T1000 (cell line): ENCODE measurements at regions not wholly inside any gene's neighbourhood (a gene's known extent, or its start where the extent isn't known, plus 50 kb on each side); places are given as distances from the start of the nearest gene placed in this dataset.

Experiments
- DNase-seq: peaks from one replicate; lab custom pipeline; 2025; ENCODE audit warnings: mixed read lengths; lab: John Stamatoyannopoulos, UW

DNA sequence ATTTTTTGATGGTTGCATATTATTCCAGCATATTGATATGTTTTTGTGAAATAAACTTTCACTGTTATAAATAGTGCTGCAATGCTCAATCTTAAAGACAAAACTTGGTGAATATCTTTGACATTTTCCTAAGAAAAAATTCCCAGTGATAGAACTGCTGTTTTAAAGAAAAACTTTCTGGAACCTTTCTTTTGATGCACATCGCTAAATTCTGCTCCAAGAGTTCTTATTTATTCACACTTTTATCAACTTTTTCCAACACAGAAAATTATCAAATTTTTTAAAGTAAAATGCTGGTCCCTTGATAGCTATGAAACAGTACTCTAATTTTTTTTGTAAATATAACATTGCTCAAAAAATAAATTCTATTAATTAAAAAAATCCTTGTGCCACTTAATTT is 196.6 kb downstream of the HS3ST3A1 start:
- no peak for DNase-seq

DNA sequence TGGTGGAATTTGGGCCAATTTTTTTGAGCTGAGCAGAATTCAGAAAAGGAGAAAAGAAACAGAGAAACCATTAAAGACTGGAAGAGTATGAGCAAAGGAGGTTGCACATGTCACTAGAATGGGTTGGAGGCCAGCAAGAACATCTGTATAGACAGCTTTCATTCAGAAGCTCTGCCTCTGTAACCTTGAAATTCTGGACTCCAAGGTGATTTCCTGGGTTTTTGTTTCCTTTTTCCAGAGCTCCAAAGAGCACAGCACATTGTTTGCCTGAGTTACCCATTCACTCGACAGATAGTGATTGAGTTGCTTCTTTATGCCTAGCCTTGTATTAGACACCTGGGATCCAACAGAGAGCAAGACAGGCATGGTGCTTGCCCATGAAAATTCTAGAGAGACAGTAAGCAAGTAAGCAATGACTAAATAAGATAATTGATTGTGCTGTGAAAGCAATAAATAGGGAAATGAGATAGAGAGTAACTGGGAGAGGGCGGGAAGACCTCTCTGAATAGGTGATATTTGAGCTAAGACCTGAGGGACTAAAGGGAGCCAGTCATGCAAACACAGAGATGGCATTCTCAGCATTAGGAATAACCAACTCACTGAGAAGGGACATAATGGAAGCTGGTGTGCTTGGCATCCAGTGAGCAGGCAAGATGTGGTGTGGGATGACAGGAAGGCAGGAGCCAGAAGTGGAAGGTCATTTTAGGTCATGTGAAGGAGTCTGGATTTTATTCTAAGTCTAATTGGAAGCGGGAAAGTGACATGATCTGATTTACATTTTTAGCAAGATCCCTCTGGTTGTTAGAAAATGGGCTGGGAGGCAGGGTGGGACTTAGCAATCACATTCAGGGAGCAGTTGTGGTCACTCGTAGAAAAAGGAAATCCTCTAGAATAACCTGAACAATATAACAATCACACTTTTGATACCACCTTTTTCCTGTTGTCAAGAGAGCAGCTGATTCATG is 197.5 kb downstream of the HS3ST3A1 start:
- no peak for DNase-seq

DNA sequence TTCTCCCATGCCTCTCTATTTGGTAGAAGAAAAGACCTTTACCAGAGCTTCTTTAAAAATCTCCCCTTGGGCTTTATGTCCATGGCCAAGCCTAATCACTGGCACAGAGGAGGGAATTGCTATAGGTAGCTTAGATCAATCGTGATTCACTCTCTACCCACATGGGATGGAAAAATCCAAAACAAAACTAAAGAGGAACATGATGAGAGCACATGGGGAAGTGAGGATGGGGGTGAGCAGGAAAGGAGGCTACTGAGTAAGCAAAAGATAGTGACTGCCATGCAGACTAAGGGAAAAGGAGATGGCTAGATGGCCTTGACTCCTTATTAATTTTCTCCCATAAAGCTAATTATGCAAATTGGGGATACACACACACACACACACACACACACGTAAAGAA is 201.2 kb downstream of the HS3ST3A1 start:
- no peak for DNase-seq

DNA sequence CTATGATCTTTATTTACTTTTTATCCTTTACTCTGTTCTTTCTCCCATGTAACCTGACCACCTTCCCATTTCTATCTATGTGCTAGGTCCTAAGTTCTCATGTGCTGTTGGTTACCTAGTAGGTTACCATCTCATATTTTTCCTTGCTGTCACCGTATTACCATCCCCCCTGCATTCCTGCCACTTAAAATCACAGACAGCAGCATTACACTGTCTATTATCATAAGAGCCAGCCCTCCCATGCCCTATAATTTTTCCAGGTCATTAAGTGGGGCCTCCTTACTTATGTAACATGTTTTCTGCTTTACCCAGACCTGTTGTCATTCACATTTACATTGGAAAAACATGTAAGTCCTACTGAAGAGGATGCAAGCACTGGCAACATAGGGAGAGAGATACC is 202.9 kb downstream of the HS3ST3A1 start:
- DNase-seq: no peak

DNA sequence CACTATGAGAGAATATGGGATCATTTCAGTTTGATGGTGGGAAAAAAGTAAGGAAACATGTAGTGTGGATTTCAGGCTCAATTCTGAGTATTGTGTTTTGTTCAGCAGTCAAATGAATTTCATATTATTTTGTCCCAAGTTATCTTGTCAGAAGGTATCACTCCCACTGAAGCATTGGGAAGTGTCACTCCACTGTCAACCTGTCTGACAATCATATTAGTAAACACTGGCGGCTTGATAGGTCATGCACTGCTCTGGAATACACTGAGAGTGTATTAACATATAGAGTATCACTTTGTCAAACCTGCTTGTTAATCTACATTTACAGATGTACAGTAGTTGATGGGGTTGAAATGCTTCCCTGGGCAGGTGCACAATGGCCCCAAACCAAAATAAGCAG is 203.6 kb downstream of the HS3ST3A1 start:
- DNase-seq: no peak

DNA sequence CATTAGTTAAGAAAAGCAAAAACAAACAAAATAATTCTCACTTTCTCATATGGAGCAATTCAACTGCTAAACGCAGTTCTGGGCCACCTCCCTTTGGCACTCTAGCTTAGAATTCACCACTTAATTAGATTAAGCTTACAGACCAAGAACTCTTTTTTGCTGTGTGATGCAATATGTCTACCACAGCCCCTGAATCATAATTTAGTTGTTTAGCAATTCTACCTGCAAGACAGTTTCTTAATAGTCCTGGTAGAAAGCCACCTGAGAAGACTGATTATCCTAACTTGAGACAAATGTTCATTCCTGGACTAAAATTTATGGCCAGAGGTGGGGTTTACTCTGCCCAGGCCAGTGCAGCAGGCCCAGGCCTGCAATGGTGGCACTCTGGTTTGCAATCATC is 205.9 kb downstream of the HS3ST3A1 start:
- DNase-seq: no peak

DNA sequence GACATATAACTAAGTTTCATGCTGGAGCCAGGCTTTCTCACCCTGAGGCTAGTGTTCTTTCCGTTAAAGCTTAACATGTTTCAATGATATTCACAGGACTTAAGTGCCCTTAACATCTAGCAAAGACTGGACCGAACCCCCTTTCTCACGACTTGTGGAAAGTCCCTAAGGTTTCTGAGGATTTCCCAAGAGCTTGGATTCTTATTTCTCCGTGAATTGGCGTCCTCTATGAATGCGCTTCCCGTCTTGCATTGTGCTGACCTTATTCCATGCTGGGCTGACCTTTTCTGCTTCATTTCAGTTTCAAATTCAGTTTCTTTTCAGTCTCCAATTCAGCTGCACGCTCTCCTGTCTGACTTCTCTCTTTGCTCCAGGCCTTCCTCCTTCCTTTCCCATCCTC is 206.4 kb downstream of the HS3ST3A1 start:
- DNase-seq: no peak

DNA sequence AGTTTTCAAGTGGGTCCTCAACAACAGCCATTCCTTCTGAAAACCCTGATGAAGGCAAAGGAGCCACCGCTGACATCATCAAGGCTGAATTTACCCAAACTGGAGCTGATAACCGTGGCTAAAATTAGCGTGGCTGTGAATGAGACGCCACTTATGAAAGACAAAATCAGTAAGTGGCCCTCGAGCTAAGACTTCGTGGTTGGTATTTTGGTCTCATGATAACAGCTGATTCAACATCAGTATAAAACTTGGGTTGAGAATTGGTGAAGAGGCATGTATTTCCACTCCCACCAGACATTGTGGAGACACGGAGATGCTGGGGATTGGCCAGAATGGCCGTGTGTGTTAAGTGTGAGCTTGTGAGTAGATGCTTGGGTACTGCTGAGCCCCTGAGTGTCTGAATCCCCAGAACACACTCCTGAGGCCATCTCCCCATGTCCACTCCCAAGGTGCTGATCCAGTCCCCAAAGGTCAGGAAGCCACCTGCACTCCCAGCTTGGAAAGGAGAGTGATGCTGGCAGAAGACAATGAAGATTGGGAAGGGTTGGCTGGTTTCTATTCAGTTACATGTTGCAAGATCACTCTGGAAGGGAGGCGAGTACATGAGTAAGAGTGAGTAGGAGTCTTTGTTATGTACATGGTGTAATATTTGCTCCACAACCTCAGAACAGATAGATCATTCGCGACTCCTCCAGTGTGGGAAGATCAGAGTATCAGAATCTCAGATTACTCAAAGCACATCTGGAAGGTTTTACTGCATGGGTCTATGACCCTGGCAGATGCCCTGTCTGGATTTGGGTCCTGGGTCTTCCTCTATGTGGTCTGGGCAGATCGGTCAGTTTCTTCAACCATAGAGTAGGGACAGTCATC is 207.7 kb downstream of the HS3ST3A1 start:
- no peak for DNase-seq

DNA sequence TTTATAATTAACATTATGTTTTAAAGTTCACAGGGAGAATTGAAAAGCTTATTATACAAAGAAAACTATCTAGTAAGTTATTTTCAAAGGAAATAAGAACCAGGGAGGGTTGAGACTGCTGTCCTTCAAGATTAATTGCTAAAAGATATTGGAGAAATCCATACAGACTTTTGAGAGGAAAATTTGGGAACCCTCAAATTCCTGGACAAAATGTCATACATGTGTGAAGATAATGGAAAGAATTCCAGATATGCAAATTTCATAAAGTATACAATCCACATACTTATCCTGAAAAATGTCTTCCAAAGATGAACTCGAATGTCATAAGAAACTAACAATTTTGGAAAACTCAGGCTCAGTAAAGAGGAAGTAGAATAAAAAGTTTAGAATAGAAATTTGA is 213.8 kb downstream of the HS3ST3A1 start:
- DNase-seq: no peak

DNA sequence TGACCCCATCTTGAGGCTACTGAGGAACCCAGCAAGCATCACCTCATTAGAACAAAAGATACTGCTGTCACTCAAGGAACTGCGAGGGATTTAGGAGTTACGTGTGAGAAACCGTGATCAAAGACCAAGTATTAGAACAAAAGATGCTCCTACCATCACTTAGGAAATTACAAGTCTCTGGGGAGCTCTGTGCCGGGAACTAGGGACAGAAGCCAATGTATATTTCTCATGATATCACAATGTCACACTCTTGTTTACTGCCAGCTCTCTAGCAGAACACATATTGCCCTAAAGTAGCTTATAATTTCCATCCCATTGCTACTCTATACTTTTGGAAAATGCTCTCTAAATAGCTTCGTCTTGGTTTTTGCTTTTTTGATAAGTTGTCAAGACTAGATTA is 214.5 kb downstream of the HS3ST3A1 start:
- DNase-seq: no peak

DNA sequence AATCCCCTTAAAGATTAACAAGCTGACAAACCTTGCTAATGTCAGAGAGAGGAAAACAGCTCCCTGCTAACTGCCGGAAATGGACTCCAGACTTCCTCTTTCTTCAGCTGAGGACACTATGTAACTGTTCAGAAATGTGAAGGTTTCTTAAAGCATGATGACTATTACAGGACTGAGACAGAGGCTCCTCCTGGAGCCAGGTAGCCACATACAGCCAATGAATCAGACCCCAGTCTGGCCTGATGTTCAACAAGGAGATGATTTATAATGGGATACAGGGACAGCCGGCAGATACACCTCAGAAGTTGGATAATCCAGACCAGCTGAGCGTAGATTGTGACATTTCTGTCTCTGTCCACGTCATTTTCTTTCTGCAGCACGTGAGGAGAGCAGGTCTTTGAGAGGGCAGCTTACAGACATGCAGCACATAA is 216.2 kb downstream of the HS3ST3A1 start:
- DNase-seq: no peak

DNA sequence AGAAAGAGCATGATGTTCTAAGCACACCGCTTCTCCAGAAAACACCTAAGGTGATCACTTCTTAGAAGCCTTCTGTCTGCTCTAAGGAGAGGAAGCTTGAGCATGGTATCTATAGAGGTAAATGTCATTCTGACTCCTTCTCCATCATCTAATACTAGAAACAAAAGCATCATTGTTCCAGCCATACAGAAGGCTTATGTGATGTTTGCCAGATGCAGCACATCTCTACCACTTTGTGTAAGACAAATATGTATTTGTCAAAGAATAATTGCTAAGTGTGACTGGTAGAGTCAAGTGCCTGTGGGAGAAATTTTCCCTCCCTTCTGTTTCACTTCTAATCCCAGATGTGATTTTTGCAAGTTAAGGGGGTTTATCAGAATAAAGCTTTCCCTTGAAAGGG is 217.1 kb downstream of the HS3ST3A1 start:
- DNase-seq: no peak

DNA sequence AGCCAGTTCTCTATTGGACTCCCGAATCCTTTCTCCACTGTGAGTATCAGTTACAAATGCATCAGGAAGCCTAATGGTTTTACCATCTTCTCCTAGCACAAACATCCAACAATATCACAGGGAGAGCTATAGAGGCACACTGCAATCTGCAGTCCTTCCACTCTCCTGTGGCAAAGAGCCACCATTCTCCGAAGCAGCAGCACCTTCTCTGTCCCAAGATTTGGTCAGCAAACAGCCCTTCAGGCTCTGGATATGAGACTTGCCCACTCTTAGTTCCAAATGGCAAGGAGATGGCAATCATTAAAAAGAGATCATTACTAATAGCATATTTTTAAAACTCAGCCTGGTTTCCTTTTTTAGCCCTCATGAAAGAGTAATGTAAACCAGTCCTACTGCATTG is 223.4 kb downstream of the HS3ST3A1 start:
- DNase-seq: no peak

DNA sequence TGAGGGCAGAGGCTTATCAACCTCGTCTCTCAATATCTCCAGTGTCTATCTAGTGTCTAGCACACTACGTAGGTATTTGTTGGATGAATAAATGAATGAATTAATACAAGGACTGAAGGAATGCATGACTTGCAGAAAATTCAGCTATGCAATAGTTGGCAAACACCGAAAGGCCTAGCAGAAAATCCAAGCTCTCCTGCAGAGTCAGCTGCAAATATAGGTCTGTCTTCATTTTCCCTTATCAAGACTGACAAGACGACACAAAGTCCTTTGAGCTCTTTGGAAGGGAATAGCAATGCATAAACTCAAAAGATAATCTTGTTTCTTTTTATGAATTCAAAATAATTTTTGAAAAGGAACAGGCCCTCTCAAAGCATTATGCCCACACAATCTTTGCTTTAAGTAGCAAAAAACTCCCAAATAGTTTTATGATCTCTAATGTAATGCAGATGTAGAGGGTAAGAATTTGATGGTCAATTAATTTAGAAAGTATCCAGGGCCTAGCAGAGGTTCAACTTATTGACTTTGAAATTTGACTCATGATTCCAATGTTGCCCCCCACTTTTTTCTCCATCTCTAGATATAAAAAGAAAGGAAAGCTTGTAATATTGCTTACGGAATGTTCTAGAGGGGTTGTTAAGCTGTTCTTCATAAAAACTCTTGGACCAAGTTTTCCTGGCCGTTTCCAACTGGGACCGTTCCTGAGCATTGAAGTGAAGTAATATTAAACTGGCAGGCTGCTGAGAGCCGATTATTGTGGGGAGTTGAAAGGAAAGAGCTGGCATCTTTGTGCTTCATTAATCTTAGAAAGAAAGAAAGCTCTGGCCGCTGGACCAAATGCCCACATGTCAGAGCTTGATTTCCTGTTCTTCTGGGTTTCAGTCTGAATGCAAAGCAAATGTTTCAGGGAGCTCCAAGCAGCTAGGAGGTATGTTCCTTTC is 227.3 kb downstream of the HS3ST3A1 start:
- DNase-seq: no peak

DNA sequence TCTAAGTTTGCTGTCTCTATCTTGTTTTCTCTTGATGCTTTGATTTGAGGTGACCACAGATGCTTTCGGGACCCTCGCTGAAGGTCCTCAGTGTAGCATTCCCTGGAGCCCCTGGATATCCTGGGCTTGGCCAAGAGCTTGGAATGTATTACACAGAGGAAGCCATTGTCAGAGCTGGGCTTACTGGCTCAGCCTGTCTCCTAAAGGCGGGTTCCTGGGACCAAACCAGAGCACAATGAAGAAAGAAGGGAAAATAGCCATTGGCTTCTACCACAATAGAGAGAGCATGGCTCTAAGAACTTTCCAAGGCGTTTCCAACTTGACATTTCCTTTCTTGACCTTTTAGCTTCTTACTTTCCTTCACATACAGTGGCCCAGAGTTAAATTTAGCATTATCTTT is 229.3 kb downstream of the HS3ST3A1 start:
- DNase-seq: no peak

DNA sequence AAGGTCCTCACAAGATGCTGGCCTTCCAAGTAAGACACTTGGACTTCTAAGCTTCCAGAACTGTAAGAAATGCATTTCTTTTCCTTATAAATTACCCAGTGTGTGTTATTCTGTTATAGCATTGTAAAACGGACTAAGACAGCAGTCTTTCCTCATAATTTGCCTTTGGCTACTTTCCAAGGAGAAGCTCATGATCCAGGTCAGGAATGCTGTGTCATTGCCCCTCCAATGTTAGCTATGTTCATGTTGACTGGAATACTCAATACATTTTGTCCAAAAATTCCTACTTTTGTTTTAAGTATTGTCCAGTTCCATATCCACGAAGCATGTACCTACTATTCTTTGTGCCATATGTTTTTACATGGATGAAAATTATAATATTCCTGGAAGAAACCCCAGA is 234.6 kb downstream of the HS3ST3A1 start:
- no peak for DNase-seq

DNA sequence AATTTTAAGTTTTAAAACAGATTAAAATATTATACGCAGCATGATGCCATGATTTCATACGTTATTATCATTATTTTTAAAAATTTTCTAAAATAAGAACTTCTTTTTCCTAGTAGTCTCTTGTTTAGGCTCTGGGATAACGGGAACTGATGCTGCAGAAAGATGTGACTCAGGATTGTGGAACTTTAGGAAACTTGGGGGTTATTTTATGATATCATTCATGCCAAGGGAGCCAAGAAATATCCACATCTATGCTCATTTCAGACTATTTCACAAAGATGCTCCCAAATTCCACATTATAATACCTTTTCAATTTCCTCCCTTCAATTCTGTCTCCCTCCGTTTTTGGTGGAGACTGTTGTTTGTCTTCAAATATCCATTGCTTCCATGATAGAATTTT is 236.4 kb downstream of the HS3ST3A1 start:
- no peak for DNase-seq

DNA sequence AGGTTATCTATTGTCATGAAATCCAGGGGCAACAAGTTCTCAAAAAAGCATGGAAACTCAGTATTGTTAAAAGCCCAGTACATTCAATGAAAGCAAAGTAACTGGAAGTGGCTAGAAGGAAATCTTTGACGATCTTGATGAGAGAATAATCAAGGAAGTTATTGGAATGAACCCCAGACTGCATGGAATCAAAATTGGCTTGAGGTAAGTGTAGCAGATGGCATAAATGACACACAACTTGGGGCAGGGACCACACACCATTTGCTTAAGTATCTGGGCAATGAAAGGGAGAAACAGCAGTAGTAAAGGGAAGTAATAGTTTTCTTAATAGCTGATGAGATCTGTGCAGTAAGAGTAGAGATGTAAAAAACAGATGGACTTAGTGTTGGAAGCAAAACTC is 238.0 kb downstream of the HS3ST3A1 start:
- no peak for DNase-seq

DNA sequence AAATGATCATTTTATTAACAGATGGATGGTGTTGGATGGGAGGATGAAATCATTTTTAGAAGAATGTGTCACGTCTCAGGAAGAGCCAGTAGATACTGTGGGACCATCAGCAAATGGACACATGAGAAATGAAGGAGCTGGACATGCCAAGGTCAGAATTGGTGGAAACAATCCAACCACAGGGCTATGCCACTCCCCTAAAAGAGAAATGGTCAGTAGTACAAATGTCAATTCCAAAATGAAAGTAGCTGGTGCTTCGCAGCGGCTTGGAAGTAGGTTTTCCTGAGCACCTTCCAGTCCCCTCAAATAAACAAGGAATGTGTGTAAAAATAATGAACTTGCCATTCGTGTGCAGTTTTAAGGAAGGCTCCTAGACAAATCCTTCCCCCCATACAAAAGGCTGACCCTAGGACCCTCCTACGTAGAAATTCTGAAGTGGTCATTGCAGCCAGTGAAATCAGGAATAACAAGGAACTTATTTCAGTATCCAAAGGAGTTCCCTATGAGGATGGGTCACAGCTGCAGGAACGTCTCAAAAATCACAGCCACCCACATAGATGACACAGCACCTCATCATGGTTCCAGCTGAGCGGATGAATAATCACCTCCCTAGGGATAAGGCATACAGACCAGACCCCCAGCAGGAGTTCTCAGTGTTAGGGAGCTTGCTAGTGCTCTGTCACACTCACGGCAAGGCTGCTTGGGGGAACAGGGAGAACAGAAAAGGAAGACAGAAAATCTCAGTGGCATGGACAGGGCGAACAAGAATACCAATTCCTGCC is 239.2 kb downstream of the HS3ST3A1 start:
- DNase-seq: peak; percentile 43

DNA sequence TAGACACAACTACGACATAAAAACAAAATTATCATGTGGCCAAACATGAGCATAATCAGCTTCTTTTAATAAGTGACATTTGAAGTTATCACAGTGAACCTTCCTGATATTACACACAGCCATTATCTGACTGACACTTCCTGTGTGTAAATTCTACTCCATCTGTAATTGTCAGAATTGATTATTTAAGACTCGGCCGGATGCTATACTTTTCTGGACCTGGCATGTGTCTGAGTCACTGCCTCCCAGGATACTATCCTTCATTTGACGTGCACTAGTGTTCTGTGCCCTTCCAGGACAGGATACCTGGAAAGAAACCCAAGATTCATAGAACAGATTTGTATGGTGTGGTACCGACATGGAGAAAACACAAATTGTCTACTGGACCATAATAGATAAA is 242.0 kb downstream of the HS3ST3A1 start:
- DNase-seq: no peak

DNA sequence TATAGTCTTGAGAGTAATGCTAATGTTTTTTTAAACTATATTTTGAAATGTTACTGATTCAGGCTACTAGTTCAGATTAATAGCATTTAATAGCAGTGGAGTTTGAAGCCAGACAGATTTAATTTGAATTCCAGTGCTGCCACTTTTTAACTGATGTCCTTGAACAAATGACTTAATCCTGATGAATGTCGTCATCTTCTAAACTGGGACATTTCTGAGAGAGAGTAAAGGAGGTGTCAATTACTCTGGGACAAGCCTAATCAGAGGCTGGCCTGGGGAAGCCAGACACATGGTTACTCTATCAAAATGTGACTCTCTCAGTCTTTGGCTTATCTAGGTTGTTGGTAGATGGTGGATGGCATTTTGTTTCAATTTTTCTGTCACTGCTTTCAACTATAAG is 246.7 kb downstream of the HS3ST3A1 start:
- DNase-seq: no peak
